T-helper 2 cell (primary cell): ENCODE measurements at regions not wholly inside any gene's neighbourhood (a gene's known extent, or its start where the extent isn't known, plus 50 kb on each side); places are given as distances from the start of the nearest gene placed in this dataset.

Experiments
- DNase-seq, 5 experiments: peaks; one replicate each; pipeline versions ENCODE4 v3.0.0 to v3.0.0-alpha.2; 2012 to 2022

DNA sequence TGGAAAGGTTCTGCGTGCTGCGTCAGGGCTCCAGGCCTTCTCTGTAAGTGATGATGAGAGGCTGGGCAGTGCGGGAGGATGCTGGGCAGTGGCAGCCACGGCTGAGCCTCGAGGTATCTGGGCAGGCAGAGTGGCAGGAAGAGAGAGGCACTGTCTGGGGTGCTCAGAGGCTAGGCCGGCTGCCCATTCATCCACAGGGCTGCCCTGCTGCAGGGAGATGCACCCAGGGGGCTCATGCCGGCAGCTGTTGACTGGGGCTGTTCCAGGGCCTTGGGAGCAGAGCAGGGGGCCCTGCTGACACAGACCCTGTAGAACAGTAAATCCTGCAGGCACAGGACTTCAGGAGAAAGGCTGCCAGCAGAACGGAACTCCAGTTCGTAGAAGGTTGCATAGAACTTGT is 88.8 kb downstream of the BOD1 start:
- no peak for DNase-seq

DNA sequence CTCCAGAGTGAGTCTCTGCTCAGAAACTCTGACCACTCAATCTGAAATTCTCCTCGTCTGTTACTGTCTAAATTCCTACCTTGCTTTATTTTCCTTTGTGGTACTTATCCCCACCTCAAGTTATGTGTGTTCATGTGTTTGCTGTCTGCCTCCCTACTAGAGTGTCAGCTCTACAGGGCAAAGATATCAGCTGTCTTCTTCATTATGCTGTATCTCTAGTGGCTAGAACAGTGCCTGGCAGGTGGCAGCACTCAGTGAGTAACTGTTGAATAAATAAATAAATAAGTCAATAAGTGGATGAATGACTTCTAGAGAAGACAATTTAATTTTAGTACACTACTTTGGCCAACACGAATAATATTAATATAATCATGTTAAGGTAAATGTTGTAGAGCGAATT is 92.3 kb downstream of the BOD1 start:
- DNase-seq = no peak

DNA sequence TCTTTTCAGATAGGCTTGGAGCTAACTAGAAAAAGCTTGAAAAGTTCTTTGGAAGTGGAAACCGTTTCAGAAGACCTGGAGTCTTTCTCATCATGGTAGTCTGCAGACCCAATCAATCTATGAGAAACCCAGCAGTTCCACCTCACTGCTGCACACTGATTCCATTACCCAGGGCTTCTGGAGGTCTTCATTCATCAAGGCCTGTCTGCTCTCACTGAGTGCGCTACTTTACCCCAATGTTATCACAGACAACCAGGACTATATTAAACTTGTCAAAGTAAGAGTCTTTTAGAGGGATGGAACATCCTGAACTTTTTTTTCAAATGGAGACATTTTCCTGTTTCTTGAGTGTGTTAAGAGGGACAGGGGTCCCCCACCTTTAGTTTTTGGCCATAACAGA is 93.1 kb downstream of the BOD1 start:
- no peak for DNase-seq

GRCh38 chr5:173522518-173522917 is 93.9 kb downstream of the BOD1 start:
- no peak for DNase-seq

- no peak for DNase-seq
Observed at GRCh38 chr5:173518856-173519255, 97.6 kb downstream of the BOD1 start.

DNA sequence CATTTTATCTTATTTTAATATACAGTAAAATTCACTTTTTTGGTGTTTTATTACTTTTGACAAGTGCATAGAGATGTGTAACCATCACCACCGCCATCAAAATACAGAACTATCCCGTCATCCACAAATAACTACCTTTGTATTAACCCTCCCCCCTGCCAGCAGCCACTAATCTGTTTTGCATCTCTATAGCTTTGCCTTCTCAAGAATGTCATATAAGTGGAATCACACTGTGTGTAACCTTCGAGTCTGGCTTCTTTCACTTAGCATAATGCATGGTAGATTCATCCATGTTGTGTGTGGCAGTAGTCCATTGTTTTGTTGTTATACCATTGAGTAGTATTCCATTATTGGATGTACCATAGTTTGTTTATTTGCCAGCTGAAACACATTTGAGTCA is 98.8 kb downstream of the BOD1 start:
- no peak for DNase-seq

DNA sequence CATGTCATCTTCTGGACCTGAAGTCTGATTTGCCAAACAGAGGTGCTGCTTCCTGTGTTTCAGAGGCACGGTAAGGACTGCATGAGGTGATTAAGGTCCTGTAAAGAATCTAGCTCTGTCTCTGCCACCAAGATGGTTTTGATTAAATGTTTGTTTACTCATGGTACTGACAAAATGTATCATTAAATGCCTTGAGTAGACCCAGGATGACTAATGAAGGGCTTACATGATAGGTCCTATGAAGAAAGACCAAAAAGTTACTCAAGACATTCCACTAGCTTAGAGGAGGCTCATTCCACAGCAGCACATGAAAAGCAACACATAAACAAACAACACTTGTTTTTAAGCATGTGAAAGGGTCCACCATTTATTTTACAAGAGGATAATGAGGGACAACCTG is 100.9 kb downstream of the BOD1 start:
- peak in 1 of 5 experiments; percentile 37 for DNase-seq

GRCh38 chr5:173514661-173515060 is 101.8 kb downstream of the BOD1 start:
- no peak for DNase-seq

GRCh38 chr5:173513521-173513991 is 102.9 kb downstream of the BOD1 start:
- DNase-seq = no peak

- DNase-seq = peak in 1 of 5 experiments; percentile 88
Observed at GRCh38 chr5:173512637-173513435, 103.6 kb downstream of the BOD1 start.

DNA sequence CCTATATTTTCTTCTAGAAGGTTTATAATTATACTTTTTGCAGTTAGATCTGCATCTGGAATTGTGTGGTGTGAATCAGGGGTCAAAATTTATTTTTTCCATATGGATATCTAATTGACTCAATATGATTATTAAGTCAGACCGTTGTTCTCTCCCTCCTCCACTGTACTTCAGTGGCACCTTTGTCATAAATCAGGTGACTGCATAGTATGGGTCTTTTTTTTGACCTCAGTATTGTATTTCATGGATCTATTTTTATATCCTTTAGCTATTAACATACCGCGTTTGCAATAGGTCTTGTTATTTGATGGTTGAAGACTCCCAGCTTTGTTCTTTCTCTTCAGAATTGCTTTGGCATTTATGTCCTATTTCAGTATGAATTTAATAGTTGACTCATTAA is 107.4 kb downstream of the BOD1 start:
- DNase-seq = no peak

DNA sequence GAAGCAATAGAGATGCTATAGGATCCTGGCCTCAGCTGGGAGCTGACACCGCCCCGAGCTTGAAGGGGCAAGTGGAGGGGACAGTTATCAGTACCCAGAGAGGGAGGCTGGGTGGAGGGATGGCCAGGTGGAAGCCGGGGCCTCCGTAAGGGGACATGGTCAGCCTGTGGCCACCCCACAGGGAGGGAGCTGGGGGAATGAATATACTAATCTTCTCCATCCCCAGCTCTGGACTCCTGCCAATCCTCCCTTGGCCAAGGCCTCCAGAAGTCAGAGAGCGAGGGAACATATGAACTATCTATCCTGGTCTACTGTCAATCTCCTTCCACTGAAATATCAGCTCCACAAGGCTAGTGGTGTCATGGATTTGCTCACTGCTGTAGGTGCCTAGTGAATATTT is 109.3 kb downstream of the BOD1 start:
- no peak for DNase-seq

- DNase-seq = no peak
Observed at GRCh38 chr5:173505634-173506033, 110.8 kb downstream of the BOD1 start.

DNA sequence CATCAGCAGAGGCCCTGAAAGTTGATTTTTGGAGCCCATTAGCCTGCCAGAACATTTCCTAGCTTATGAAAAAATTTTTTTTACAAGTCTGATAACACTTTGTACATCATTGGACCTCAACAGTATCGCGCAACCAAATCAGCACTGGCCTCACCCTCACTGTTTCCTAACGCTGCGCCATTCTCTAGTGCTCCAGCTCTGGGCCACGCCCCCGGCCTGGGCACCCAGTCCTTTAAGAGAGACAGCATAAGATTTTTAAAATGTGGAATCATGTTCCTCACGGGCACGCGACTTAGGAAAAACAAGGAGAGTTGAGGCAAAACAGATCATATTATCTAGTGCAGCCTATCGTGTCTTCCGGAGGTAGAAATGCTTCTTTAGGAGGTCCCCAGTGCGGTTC is 114.5 kb downstream of the BOD1 start:
- no peak for DNase-seq

DNA sequence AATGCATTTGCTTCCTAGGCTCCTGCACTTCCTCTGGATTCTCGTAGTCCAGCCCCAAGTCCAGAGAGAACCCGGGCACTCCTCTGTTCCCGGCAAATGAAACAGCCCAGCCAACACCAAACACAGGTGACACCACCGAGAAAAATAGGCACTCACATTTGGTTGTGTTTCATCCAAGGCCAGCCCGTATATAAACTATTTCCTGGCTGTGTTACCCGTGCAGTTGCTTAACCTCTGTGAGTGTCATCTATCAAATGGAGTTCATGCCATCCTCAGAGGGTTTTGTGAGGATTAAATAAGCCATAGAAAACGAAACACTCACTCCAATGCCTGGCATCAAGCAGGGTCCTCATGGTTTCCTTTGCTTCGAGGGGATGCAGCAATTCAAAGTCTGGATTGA is 115.2 kb downstream of the BOD1 start:
- no peak for DNase-seq

DNA sequence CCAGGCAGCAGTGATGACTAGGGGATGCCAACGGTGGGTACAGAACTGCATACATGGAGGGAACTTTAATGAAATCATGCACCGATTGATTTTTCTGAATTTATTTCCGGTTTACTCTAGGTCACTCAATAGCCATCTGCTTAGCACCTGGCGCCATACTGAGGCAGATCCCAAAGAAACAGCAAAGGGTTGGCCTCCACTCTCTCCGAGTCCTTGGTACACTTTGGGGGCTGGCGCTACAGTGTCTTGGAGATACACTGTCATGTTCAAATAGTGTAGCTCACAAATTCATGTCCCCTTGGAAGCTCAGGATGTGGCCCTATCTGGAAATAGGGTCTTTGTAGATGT is 116.3 kb downstream of the BOD1 start:
- no peak for DNase-seq

GRCh38 chr5:173499471-173500212 is 116.8 kb downstream of the BOD1 start:
- no peak for DNase-seq

DNA sequence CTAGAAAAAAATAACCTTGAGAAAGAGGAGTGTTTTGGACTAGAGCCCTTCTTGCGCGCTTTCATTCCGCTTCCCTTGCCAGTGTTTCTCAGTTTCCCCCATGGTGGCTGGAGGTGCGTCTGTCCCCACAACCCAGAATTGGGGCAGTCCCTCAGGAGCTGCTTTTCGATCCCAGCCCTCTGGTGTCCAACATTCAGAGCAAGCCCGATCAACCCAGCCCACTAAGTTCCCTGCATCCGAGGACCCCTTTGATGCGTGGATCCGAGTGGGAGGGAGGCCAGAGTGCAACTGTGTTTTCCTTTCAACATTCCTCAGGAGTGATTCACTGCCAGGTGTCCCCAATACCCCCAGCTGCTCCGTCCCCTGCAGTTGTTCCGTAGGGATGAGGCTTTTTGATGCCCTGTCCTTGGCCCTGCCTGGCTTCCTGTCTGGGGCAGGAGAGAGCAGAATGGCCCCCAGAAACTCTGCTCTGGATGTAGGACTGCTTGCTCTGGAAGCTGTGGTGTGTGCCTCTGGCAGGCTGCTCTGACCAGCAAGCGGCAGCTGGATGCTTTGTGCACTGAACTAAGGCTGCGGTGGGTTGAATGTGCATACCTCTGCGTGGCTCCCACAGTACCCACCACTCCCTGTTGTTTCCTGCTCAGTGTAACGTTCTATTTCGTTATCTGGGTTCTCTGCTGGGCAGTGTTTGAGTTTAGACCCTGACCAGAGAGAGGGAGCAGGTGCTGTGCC is 117.5 kb downstream of the BOD1 start:
- no peak for DNase-seq

GRCh38 chr5:173498286-173498685 is 118.2 kb downstream of the BOD1 start:
- no peak for DNase-seq

GRCh38 chr5:173497685-173498084 is 118.8 kb downstream of the BOD1 start:
- DNase-seq = no peak

GRCh38 chr5:173496883-173497255 is 119.6 kb downstream of the BOD1 start:
- DNase-seq = no peak

GRCh38 chr5:173496129-173496882 is 120.1 kb downstream of the BOD1 start:
- DNase-seq = no peak
